Testis (tissue), 2 donors: ENCODE measurements at regions not wholly inside any gene's neighbourhood (a gene's known extent, or its start where the extent isn't known, plus 50 kb on each side); places are given as distances from the start of the nearest gene placed in this dataset.

Experiments used
- POLR2A ChIP-seq: fragments of 450-650 bp; IDR thresholded peaks from one replicate; pipeline ENCODE4 v1.6.1; 2017; ENCODE audit warnings: antibody characterized with exemption, mild to moderate bottlenecking, moderate library complexity
- TF ChIP-seq, protein P1 (sequence below), 3 experiments: fragments of 450-650 bp in 2 of 3; fragments of 200-600 bp in 1 of 3; sonication (generic) in 1 of 3; IDR thresholded peaks; one replicate each; pipeline ENCODE4 v1.5.1; 2016 to 2019; ENCODE audit warnings: antibody characterized with exemption in 3 of 3, mild to moderate bottlenecking in 2 of 3, moderate library complexity in 1 of 3

DNA sequence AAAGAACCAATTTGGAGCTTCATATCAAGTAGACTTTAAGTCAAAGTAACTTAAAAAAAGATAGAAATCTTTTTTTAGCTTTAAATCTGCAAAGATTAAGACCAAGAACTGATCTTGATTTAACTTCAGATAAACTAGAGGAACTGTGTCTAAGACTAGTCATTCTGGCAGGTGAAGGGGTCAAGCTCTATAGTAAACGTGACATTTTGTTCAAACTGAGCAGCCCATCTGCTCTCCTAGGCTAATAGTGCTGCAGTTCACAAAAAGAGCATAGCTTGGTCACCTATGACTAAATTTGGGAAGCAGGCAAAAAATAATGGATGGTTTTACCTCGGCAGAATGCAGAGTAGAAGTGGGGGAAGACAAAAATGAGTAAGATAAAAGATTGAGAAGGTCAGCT is 168.8 kb upstream of the ALCAM start:
- TF ChIP-seq, protein P1, sequence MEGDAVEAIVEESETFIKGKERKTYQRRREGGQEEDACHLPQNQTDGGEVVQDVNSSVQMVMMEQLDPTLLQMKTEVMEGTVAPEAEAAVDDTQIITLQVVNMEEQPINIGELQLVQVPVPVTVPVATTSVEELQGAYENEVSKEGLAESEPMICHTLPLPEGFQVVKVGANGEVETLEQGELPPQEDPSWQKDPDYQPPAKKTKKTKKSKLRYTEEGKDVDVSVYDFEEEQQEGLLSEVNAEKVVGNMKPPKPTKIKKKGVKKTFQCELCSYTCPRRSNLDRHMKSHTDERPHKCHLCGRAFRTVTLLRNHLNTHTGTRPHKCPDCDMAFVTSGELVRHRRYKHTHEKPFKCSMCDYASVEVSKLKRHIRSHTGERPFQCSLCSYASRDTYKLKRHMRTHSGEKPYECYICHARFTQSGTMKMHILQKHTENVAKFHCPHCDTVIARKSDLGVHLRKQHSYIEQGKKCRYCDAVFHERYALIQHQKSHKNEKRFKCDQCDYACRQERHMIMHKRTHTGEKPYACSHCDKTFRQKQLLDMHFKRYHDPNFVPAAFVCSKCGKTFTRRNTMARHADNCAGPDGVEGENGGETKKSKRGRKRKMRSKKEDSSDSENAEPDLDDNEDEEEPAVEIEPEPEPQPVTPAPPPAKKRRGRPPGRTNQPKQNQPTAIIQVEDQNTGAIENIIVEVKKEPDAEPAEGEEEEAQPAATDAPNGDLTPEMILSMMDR (IDR thresholded peaks at IDR 0.05) = no peak
- no peak for TF ChIP-seq POLR2A
